SU-DHL-6 (cell line): ENCODE measurements at regions not wholly inside any gene's neighbourhood (a gene's known extent, or its start where the extent isn't known, plus 50 kb on each side); places are given as distances from the start of the nearest gene placed in this dataset.

Source experiments
- H2AFZ ChIP-seq: fragments of 200-600 bp; sonication (generic); 2 replicates; pipeline ENCODE4 v1.6.1; 2014; ENCODE audit warnings: low read depth, mild to moderate bottlenecking, moderate library complexity, mixed read lengths, antibody characterized with exemption, low read length; ENCODE audit not compliant: severe bottlenecking
- H3F3A ChIP-seq: fragments of 200-600 bp; shearing (Covaris generic); 2 replicates; pipeline ENCODE4 v1.6.0; 2016; ENCODE audit warnings: antibody characterized with exemption, mild to moderate bottlenecking; ENCODE audit not compliant: insufficient read depth
- H3K27ac ChIP-seq: fragments of 200-600 bp; sonication (generic); 2 replicates; pipeline ENCODE4 v1.5.1; 2016; ENCODE audit warnings: low read depth, mild to moderate bottlenecking, low read length, moderate library complexity, mixed read lengths
- H3K27me3 ChIP-seq: fragments of 200-600 bp; sonication (generic), shearing (Covaris generic); 2 replicates; pipeline ENCODE4 v1.6.0; 2014; ENCODE audit warnings: mild to moderate bottlenecking, low read length
- H3K36me3 ChIP-seq: fragments of 200-600 bp; sonication (generic); 2 replicates; pipeline ENCODE4 v1.6.1; 2014; ENCODE audit warnings: mild to moderate bottlenecking, low read length, mixed read lengths
- H3K4me2 ChIP-seq: fragments of 300-600, 200-600 bp; shearing (Covaris generic), sonication (generic); 2 replicates; pipeline ENCODE4 v1.6.0; 2014; ENCODE audit warnings: low read length, low read depth, mild to moderate bottlenecking; ENCODE audit not compliant: poor library complexity, severe bottlenecking
- H3K4me3 ChIP-seq: fragments of 200-600 bp; sonication (generic); 2 replicates; pipeline ENCODE4 v1.5.1; 2014; ENCODE audit warnings: antibody characterized with exemption, low read length, mild to moderate bottlenecking, mixed read lengths; ENCODE audit not compliant: insufficient read depth, poor library complexity, severe bottlenecking
- H3K79me2 ChIP-seq: fragments of 200-600 bp; sonication (generic); 2 replicates; pipeline ENCODE4 v1.6.1; 2014; ENCODE audit warnings: mild to moderate bottlenecking, low read length, moderate library complexity; ENCODE audit not compliant: insufficient read depth
- H3K9ac ChIP-seq: fragments of 200-600 bp; sonication (generic); 2 replicates; pipeline ENCODE4 v1.7.0; 2014; ENCODE audit warnings: mild to moderate bottlenecking, low read length
- H3K9me2 ChIP-seq: fragments of 200-600 bp; sonication (generic); replicated peaks from 2 replicates; pipeline ENCODE4 v1.6.1; 2014; ENCODE audit warnings: low read length; ENCODE audit not compliant: insufficient read depth
- H3K9me3 ChIP-seq: fragments of 200-600 bp; sonication (generic); 2 replicates; pipeline ENCODE4 v1.6.1; 2014; ENCODE audit warnings: low read length, mixed read lengths; ENCODE audit not compliant: insufficient read depth
- H4K20me1 ChIP-seq: fragments of 200-600 bp; sonication (generic); 2 replicates; pipeline ENCODE4 v1.6.1; 2014; ENCODE audit warnings: low read depth, mild to moderate bottlenecking, antibody characterized with exemption, low read length, moderate library complexity, mixed read lengths
- CTCF ChIP-seq: fragments of 200-600 bp; sonication (generic); IDR thresholded peaks from one replicate; pipeline ENCODE4 v1.5.1; 2017; ENCODE audit warnings: antibody characterized with exemption, mild to moderate bottlenecking, low read length, moderate library complexity; ENCODE audit not compliant: insufficient read depth, poor library complexity, severe bottlenecking
- EZH2phosphoT487 ChIP-seq: fragments of 200-600 bp; sonication (generic), shearing (Covaris generic); conservative IDR thresholded peaks from 2 replicates; pipeline ENCODE4 v1.6.1; 2018; ENCODE audit warnings: mild to moderate bottlenecking, antibody characterized with exemption, low read length, moderate library complexity, mixed read lengths

DNA sequence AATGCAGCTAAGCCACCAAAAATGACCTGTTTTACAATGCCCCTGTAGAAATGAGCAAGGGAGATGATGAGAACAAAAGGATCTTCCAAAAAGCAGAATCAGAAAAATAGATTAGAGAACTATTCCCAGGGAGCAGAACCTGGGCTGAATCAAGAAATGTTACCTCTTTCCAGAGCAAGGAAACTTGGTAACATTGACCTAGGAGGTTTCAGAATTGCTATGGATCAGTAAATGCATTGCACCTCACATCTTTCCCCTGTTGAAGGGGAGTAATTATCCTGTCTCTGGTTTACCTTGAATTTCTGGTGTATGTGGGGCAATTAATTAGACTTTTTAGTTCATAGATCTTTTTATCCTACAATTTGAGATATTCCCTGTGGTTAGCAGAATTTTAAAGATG lies 151.2 kb upstream of the RAI14 start:
- Histone ChIP-seq H2AFZ (no peak overlapping the region), H3K27me3 (no peaks in the 10 kb centered on the region), H3K36me3 (no peaks in the 10 kb centered on the region), H3K4me2 (no peak overlapping the region), H3K27ac (no peak overlapping the region), H3K9me2 (no peaks in the 10 kb centered on the region), H3K4me3 (no peak overlapping the region), H4K20me1 (no peaks in the 10 kb centered on the region), H3K9ac (no peak overlapping the region), H3K9me3 (no peaks in the 10 kb centered on the region), H3K79me2 (no peaks in the 10 kb centered on the region), H3F3A (no peaks in the 10 kb centered on the region)
- TF ChIP-seq EZH2phosphoT487, result no peak
- no peak for TF ChIP-seq CTCF

DNA sequence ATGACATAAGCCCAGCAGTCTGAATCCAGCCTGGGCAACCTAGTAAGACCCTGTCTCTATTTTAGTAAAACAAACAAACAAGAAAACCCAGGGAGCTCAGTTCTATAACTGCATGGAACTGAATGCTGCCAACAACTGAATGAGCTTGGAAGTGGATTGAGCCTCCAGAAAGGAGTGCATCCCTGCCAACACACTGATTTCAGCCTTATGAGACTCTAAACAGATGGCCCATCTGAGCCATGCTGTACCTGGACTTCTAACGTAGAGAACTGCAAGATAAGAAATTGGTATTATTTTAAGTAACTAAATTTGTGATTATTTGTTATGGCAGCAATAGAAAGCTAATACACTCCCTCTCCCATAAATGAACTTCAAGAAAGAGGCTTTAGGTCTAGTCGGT lies 150.4 kb upstream of the RAI14 start:
- Histone ChIP-seq H3K79me2 (no peaks in the 10 kb centered on the region), H3K9me3 (no peaks in the 10 kb centered on the region), H3K4me2 (no peak overlapping the region), H3K27ac (no peak overlapping the region), H3K36me3 (no peaks in the 10 kb centered on the region), H3F3A (no peaks in the 10 kb centered on the region), H2AFZ (no peak overlapping the region), H3K9me2 (no peaks in the 10 kb centered on the region), H3K27me3 (no peaks in the 10 kb centered on the region), H3K4me3 (no peak overlapping the region), H3K9ac (no peak overlapping the region), H4K20me1 (no peaks in the 10 kb centered on the region)
- TF ChIP-seq EZH2phosphoT487 (no peak), CTCF (no peak)

GRCh38 chr5:34507933-34508332 lies 148.2 kb upstream of the RAI14 start:
- no peaks in the 10 kb centered on the region for H3K79me2 ChIP-seq
- no peaks in the 10 kb centered on the region for H3F3A ChIP-seq
- H3K9me3 ChIP-seq, result no peaks in the 10 kb centered on the region
- H3K9me2 ChIP-seq, result no peaks in the 10 kb centered on the region
- no peaks in the 10 kb centered on the region for H3K27me3 ChIP-seq
- no peaks in the 10 kb centered on the region for H3K36me3 ChIP-seq
- no peaks in the 10 kb centered on the region for H4K20me1 ChIP-seq
- no peak for TF ChIP-seq CTCF
- no peak for TF ChIP-seq EZH2phosphoT487
- no peak overlapping the region for H3K4me3 ChIP-seq
- no peak overlapping the region for H2AFZ ChIP-seq
- no peak overlapping the region for H3K27ac ChIP-seq
- no peak overlapping the region for H3K4me2 ChIP-seq
- no peak overlapping the region for H3K9ac ChIP-seq

DNA sequence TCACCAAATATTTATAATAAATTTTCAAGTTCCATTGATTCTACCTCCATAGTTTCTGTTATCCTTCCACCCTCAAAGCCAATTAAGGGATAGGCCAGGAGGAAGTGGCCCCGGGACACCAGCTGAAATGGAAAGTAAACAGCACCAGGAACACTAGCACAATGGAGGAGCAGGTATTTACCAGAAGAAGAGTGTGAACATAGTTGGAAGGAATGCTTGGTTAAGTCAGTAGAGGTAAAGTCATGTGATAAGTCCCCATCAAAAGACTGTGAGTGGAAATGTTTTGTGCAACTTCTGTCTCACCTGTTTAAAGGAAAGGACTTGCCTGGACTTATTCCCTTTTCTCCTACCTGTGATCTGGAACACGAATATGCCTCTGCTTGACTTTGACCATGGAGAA lies 146.7 kb upstream of the RAI14 start:
- Histone ChIP-seq H3K79me2 (no peaks in the 10 kb centered on the region), H3K36me3 (no peaks in the 10 kb centered on the region), H3K27ac (no peak overlapping the region), H3K4me3 (no peak overlapping the region), H3K9me3 (no peaks in the 10 kb centered on the region), H3K27me3 (no peaks in the 10 kb centered on the region), H3F3A (no peaks in the 10 kb centered on the region), H3K4me2 (no peak overlapping the region), H3K9me2 (no peaks in the 10 kb centered on the region), H3K9ac (no peak overlapping the region), H2AFZ (no peak overlapping the region), H4K20me1 (no peaks in the 10 kb centered on the region)
- TF ChIP-seq CTCF, result no peak
- TF ChIP-seq EZH2phosphoT487, result no peak
